Panc1 (cell line): ENCODE measurements at regions not wholly inside any gene's neighbourhood (a gene's known extent, or its start where the extent isn't known, plus 50 kb on each side); places are given as distances from the start of the nearest gene placed in this dataset.

Source experiments
- ATAC-seq: fragments of 200-7000 bp; cut with Tn5 transposase; 2 replicates; pipeline ENCODE4 v1.9.1; 2020; ENCODE audit warnings: mild to moderate bottlenecking, moderate library complexity
- BruUV-seq: library from RNA; stranded (reverse); fragments of 400-500 nt; replicated peaks from 2 replicates; lab custom pipeline; 2021; lab: Mats Ljungman, UMichigan
- CTCF ChIA-PET: fragments of 300-600 bp; sonication (Branson Sonifier 250); formaldehyde crosslinking; loops from one replicate; lab custom pipeline; 2022; ENCODE audit warnings: antibody characterized with exemption; lab: Charles Lee
- POLR2A ChIA-PET: fragments of 300-600 bp; sonication (Branson Sonifier 250); formaldehyde crosslinking; loops from one replicate; lab custom pipeline; 2022; ENCODE audit warnings: antibody characterized with exemption; lab: Charles Lee
- DNase-seq: peaks from one replicate; pipeline ENCODE4 v3.0.0-alpha.2; 2010; ENCODE audit warnings: low read depth, low spot score
- H3K27ac ChIP-seq: 2 replicates; pipeline ENCODE4 v1.5.1; 2011; ENCODE audit warnings: mild to moderate bottlenecking, low read length, inconsistent platforms
- H3K27me3 ChIP-seq: fragments of 200-500 bp; sonication (Bioruptor generic); 2 replicates; pipeline ENCODE4 v1.6.0; 2014; ENCODE audit warnings: low read length, inconsistent platforms; ENCODE audit not compliant: control insufficient read depth, insufficient read depth
- H3K36me3 ChIP-seq: fragments of 200-500 bp; sonication (Bioruptor generic); 2 replicates; pipeline ENCODE4 v1.5.1; 2014; ENCODE audit warnings: inconsistent platforms, mild to moderate bottlenecking, low read length, moderate library complexity; ENCODE audit not compliant: control insufficient read depth, insufficient read depth
- H3K4me1 ChIP-seq: 2 replicates; pipeline ENCODE4 v1.5.1; 2011; ENCODE audit warnings: inconsistent platforms, mild to moderate bottlenecking, low read length, moderate library complexity; ENCODE audit not compliant: control insufficient read depth, insufficient read depth
- H3K4me3 ChIP-seq, 2 experiments: 2 replicates each; pipeline ENCODE4 v1.5.1; 2011 to 2012; ENCODE audit warnings: low read depth in 2 of 2, low read length in 2 of 2, mild to moderate bottlenecking in 2 of 2, inconsistent platforms in 1 of 2, moderate library complexity in 1 of 2
- H3K9me3 ChIP-seq: fragments of 200-500 bp; sonication (Bioruptor generic); 2 replicates; pipeline ENCODE4 v1.5.1; 2014; ENCODE audit warnings: low read depth, mild to moderate bottlenecking, inconsistent platforms, low read length, moderate library complexity; ENCODE audit not compliant: control insufficient read depth, insufficient read depth
- POLR2AphosphoS5 ChIP-seq: IDR thresholded peaks from 2 replicates; pipeline ENCODE4 v1.6.1; 2012; ENCODE audit warnings: mild to moderate bottlenecking, low read depth, low read length, moderate library complexity
- REST ChIP-seq, 2 experiments: IDR thresholded peaks; 2 replicates each; pipeline ENCODE4 v1.6.1; 2011 to 2012; ENCODE audit warnings: low read depth in 2 of 2, control low read depth in 1 of 2, low read length in 1 of 2, mild to moderate bottlenecking in 1 of 2, moderate library complexity in 1 of 2; ENCODE audit not compliant: insufficient read depth in 1 of 2
- SIN3A ChIP-seq: IDR thresholded peaks from 2 replicates; pipeline ENCODE4 v1.6.1; 2012; ENCODE audit warnings: low read depth, mild to moderate bottlenecking, low read length, moderate library complexity, borderline replicate concordance; ENCODE audit not compliant: insufficient read depth
- TCF7L2 ChIP-seq: IDR thresholded peaks from 2 replicates; pipeline ENCODE4 v1.6.1; 2011; ENCODE audit warnings: mild to moderate bottlenecking, low read depth, low read length, inconsistent platforms
- in situ Hi-C: cut with HindIII; loops from 2 replicates; pipeline ENCODE4 v1.10.0; 2016; ENCODE audit warnings: low sequenced_read_pairs, low pct_unique_long_range_greater_than_20kb
- intact Hi-C: fragments of 100-400 bp; cut with micrococcal nuclease; formaldehyde crosslinking; loops from one replicate; pipeline ENCODE4 v1.10.0; 2022; ENCODE audit not compliant: unreplicated experiment
- TF ChIP-seq, protein P1 (sequence below): fragments of 450-650 bp; IDR thresholded peaks from 2 replicates; pipeline ENCODE4 v1.5.1; 2017; ENCODE audit warnings: mild to moderate bottlenecking

DNA sequence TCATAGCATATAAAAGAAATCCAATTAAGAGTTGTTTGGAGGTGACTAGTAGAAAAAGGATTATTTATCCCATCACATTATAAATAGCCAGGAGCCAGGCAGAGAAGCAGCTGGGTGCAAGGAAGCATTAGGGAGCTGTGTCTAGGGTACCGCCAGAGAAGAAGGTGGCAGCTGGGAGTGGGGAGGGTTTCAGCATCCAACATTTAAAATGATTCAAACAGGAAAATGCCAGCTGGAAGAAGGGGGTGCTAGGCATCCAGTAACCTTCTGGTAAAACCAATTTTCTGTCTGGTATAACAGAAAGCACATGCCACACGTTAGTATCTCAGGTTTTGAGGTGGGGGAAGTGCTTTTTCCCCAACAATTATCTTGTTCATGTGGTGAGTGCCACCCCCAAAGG is 452.4 kb downstream of the ZEB2 start:
- POLR2A ChIA-PET, result no interaction called here
- no peak overlapping the region for H3K4me3 ChIP-seq
- H3K27ac ChIP-seq, result no peak overlapping the region
- TF ChIP-seq POLR2AphosphoS5, result no peak
- TF ChIP-seq, protein P1, sequence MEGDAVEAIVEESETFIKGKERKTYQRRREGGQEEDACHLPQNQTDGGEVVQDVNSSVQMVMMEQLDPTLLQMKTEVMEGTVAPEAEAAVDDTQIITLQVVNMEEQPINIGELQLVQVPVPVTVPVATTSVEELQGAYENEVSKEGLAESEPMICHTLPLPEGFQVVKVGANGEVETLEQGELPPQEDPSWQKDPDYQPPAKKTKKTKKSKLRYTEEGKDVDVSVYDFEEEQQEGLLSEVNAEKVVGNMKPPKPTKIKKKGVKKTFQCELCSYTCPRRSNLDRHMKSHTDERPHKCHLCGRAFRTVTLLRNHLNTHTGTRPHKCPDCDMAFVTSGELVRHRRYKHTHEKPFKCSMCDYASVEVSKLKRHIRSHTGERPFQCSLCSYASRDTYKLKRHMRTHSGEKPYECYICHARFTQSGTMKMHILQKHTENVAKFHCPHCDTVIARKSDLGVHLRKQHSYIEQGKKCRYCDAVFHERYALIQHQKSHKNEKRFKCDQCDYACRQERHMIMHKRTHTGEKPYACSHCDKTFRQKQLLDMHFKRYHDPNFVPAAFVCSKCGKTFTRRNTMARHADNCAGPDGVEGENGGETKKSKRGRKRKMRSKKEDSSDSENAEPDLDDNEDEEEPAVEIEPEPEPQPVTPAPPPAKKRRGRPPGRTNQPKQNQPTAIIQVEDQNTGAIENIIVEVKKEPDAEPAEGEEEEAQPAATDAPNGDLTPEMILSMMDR, result no peak
- no peak for TF ChIP-seq SIN3A
- no peak for TF ChIP-seq REST (IDR thresholded peaks at IDR 0.05; ENCODE audit: insufficient read depth in 1 of 2, low read depth in 2 of 2, low read length in 1 of 2)
- no peak for TF ChIP-seq TCF7L2
- ATAC-seq, result no peak
- H3K36me3 ChIP-seq, result no peaks in the 10 kb centered on the region
- no peak for DNase-seq
- BruUV-seq, result no TSS peak
- H3K27me3 ChIP-seq, result no peaks in the 10 kb centered on the region
- intact Hi-C loops, result no loop called here
- H3K9me3 ChIP-seq, result no peaks in the 10 kb centered on the region
- in situ Hi-C loops, result no loop called here
- no peaks in the 10 kb centered on the region for H3K4me1 ChIP-seq
- CTCF ChIA-PET, result no interaction called here

- ChIA-PET CTCF (no interaction called here), POLR2A (no interaction called here)
- TF ChIP-seq TCF7L2 (no peak), POLR2AphosphoS5 (no peak), REST (IDR thresholded peaks at IDR 0.05; ENCODE audit: insufficient read depth in 1 of 2, low read depth in 2 of 2, low read length in 1 of 2) (no peak), SIN3A (no peak)
- TF ChIP-seq, protein P1, result no peak
- Histone ChIP-seq H3K36me3 (no peaks in the 10 kb centered on the region), H3K4me1 (no peaks in the 10 kb centered on the region), H3K9me3 (no peaks in the 10 kb centered on the region), H3K27me3 (no peaks in the 10 kb centered on the region), H3K27ac (no peak overlapping the region), H3K4me3 (no peak overlapping the region)
- no TSS peak for BruUV-seq
- in situ Hi-C loops (no loop called here), intact Hi-C loops (no loop called here)
- DNase-seq (no peak), ATAC-seq (no peak)
Observed at GRCh38 chr2:144063602-144064001, 456.3 kb downstream of the ZEB2 start.
